ENCODE measurements at regions not wholly inside any gene's neighbourhood (a gene's known extent, or its start where the extent isn't known, plus 50 kb on each side); places are given as distances from the start of the nearest gene placed in this dataset.

GRCh38 chr19:28793391-28794168, 419.4 kb downstream of the UQCRFS1 start:
- Histone ChIP-seq H3K4me3 (no peak overlapping the region), H3K9me3 (no peaks in the 10 kb centered on the region), H3K27ac (no peak overlapping the region), H3K27me3 (peaks cover 0 to 28% (median 20%) of the 10 kb centered on the region in 3 donors), H3K4me1 (no peaks in the 10 kb centered on the region), H3K36me3 (no peaks in the 10 kb centered on the region)
- intact Hi-C loops (cut with DNase I; ENCODE audit: low total_unique reads) (no loop called here), in situ Hi-C loops (cut with MboI; ENCODE audit: low sequenced_read_pairs in 4 of 4) (no loop called here)
- ATAC-seq = no peak
- TF ChIP-seq POLR2A (IDR thresholded peaks at IDR 0.05) = no peak
- TF ChIP-seq CTCF (IDR thresholded peaks at IDR 0.05 in 4 of 5, conservative IDR thresholded peaks at IDR 0.05 in 1 of 5) = no peak
- no peak for DNase-seq

- Histone ChIP-seq H3K27me3 (no peaks in the 10 kb centered on the region), H3K36me3 (no peaks in the 10 kb centered on the region), H3K4me3 (no peak overlapping the region), H3K27ac (no peak overlapping the region), H3K9me3 (peaks cover 0 to 6% (median 3%) of the 10 kb centered on the region in 3 donors), H3K4me1 (no peaks in the 10 kb centered on the region)
- no peak for DNase-seq
- in situ Hi-C loops (cut with MboI; ENCODE audit: low sequenced_read_pairs in 4 of 4) (no loop called here), intact Hi-C loops (cut with DNase I; ENCODE audit: low total_unique reads) (no loop called here)
- no peak for TF ChIP-seq CTCF (IDR thresholded peaks at IDR 0.05 in 4 of 5, conservative IDR thresholded peaks at IDR 0.05 in 1 of 5)
- no peak for ATAC-seq
Observed at GRCh38 chr19:28785971-28786370, 427.0 kb downstream of the UQCRFS1 start.

GRCh38 chr19:28764066-28764465, 448.9 kb downstream of the UQCRFS1 start:
- TF ChIP-seq CTCF (IDR thresholded peaks at IDR 0.05 in 4 of 5, conservative IDR thresholded peaks at IDR 0.05 in 1 of 5) = no peak
- no peak for TF ChIP-seq POLR2A (IDR thresholded peaks at IDR 0.05)
- H3K27me3 ChIP-seq = no peaks in the 10 kb centered on the region
- no peak for ATAC-seq
- H3K9me3 ChIP-seq = peaks cover 0 to 4% (median 0%) of the 10 kb centered on the region in 3 donors
- no peaks in the 10 kb centered on the region for H3K4me1 ChIP-seq
- no peak overlapping the region for H3K27ac ChIP-seq
- intact Hi-C loops (cut with DNase I; ENCODE audit: low total_unique reads) = no loop called here
- in situ Hi-C loops (cut with MboI; ENCODE audit: low sequenced_read_pairs in 4 of 4) = no loop called here
- H3K36me3 ChIP-seq = no peaks in the 10 kb centered on the region
- H3K4me3 ChIP-seq = no peak overlapping the region
- DNase-seq = no peak

- in situ Hi-C loops (cut with MboI; ENCODE audit: low sequenced_read_pairs in 4 of 4) (loop anchor here in 1 of 4 donors (25.0 kb wide), 1 partner anchor 516 kb away; no protein-coding TSS in a partner anchor), intact Hi-C loops (cut with DNase I; ENCODE audit: low total_unique reads) (no loop called here)
- H3K4me1 ChIP-seq = no peaks in the 10 kb centered on the region
- H3K4me3 ChIP-seq = no peak overlapping the region
- ATAC-seq (no peak), DNase-seq (no peak)
- no peak overlapping the region for H3K27ac ChIP-seq
- no peaks in the 10 kb centered on the region for H3K27me3 ChIP-seq
- no peak for TF ChIP-seq CTCF (IDR thresholded peaks at IDR 0.05 in 4 of 5, conservative IDR thresholded peaks at IDR 0.05 in 1 of 5)
- no peak for TF ChIP-seq POLR2A (IDR thresholded peaks at IDR 0.05)
- H3K9me3 ChIP-seq = no peaks in the 10 kb centered on the region
- no peaks in the 10 kb centered on the region for H3K36me3 ChIP-seq
Observed at GRCh38 chr19:28746478-28746877, 466.5 kb downstream of the UQCRFS1 start.

All from gastrocnemius medialis (tissue), 4 donors.